Bone marrow (tissue), 2 donors: ENCODE measurements at regions not wholly inside any gene's neighbourhood (a gene's known extent, or its start where the extent isn't known, plus 50 kb on each side); places are given as distances from the start of the nearest gene placed in this dataset.

Source experiments
- DNase-seq, 2 donors: peaks; one replicate each; lab custom pipeline; 2025; lab: John Stamatoyannopoulos, UW

GRCh38 chr6:23228439-23229024 lies 659.2 kb downstream of the HDGFL1 start:
- no peak for DNase-seq

GRCh38 chr6:23243854-23244253 lies 674.5 kb downstream of the HDGFL1 start:
- no peak for DNase-seq

- DNase-seq: no peak
These were observed 674.9 kb downstream of the HDGFL1 start for GRCh38 chr6:23244300-23244699.

GRCh38 chr6:23245572-23245971 lies 676.2 kb downstream of the HDGFL1 start:
- DNase-seq: no peak

- DNase-seq: no peak
These were observed 677.5 kb downstream of the HDGFL1 start for GRCh38 chr6:23246896-23247295.

GRCh38 chr6:23250556-23250955 lies 681.2 kb downstream of the HDGFL1 start:
- DNase-seq: no peak

- no peak for DNase-seq
These were observed 693.5 kb downstream of the HDGFL1 start for GRCh38 chr6:23262864-23263263.

DNA sequence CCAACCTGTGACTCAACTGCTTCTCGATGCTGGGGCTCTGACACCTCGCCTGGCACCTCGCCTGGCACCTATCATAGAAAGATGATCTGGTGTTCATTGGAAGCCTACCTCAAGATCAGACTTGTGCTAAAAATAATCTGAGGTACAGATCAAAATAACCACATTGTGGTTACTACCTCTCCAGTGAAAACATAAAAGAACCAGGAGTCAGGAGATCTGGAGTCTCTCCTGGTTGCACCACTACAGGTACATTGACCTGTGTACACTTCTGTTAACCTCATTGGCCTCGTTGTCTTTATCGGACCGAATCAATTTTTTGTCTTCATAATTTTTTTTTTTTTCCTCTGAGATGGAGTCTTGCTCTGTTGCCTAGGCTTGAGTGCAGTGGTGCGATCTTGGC lies 695.9 kb downstream of the HDGFL1 start:
- DNase-seq: no peak

DNA sequence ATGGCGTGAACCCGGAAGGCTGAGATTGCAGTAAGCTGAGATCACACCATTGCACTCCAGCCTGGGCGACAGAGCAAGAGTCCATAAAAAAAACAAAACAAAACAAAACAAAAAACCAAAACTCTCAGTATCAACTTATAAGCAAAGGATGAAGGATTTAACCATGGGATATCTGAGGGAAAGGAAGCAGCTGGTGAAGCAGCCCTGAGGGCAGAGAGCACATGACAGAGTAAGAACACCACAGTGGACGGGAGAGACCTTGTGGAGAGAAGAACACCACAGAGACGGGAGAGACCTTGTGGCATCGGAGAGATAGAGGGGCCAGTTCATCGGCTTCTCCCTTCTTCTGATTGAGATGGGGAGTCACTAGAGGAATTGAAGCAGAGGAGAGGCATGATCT lies 697.2 kb downstream of the HDGFL1 start:
- DNase-seq: no peak

- DNase-seq: no peak
These were observed 698.3 kb downstream of the HDGFL1 start for GRCh38 chr6:23267651-23268050.

DNA sequence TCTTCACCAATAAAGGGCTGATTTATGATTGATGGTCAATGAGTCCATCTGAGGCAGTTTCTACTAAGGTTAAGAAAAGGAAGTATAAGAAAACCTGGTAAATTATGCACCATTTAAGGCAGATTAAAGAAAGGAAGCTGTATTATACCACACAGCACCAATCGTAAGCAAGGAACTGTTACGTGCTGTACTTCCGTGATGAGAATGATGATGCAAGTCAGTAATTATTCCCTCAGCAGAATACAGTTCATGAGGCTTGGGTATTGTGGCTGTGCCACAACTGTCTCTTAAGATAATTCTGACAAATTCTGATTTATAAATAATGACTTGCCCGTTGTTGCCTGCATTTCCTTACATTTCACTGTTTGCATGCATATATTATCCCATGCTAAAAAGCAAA lies 699.0 kb downstream of the HDGFL1 start:
- no peak for DNase-seq

DNA sequence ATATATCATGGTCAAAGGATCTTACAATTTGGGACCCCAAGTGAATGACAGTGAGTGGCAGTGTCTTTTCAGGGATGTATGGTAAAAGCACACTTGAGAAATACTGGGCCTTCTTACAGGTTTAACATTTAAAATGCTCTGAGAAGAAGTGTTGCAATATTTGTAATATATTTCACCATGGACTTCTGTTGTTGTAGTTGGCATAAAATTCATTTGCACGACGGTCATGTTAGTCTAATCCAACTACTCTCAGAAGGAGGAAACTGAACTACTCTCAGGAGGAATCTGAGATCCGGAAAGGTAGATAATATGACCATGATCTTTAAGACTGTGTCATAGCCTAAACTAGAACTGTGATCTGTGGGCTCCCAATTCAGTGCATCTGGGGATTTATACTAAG lies 700.1 kb downstream of the HDGFL1 start:
- DNase-seq: no peak

DNA sequence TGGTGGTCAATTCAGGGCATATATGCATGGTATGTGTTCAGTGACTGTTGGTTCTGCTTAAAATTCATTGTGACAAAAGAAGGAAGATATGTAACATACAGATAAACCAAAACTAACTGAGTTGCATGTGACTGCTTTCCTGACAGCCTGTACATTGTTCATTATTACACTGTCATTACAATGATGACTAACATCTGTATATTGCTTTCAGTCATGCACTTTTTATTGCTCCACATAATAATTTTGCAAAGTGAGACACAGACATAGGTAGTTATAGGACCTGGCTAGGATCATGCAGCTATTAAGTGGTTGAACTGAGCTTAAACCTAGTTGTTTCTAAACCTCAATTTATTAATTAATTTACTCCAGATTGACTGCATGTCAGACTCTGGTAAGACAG lies 703.2 kb downstream of the HDGFL1 start:
- no peak for DNase-seq

GRCh38 chr6:23277521-23278179 lies 708.3 kb downstream of the HDGFL1 start:
- DNase-seq: no peak

DNA sequence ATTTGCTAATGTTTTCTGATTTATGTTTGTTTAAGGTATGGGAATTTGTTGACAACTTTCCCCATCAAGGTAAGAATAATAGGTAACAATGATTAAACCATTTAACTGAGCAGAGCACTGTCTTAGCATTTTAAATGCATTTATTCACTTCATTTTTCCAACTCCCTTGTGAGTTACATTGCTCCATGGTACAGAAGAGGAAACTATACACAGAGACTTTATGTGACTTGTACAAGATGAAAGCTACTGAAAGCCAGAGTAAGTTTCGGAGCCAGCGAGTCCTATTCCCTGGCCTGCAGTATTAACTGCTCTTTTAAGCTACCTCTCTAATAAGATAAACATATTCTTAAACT lies 708.8 kb downstream of the HDGFL1 start:
- DNase-seq: no peak

GRCh38 chr6:23280437-23280836 lies 711.1 kb downstream of the HDGFL1 start:
- no peak for DNase-seq

GRCh38 chr6:23282252-23283021 lies 713.1 kb downstream of the HDGFL1 start:
- no peak for DNase-seq

DNA sequence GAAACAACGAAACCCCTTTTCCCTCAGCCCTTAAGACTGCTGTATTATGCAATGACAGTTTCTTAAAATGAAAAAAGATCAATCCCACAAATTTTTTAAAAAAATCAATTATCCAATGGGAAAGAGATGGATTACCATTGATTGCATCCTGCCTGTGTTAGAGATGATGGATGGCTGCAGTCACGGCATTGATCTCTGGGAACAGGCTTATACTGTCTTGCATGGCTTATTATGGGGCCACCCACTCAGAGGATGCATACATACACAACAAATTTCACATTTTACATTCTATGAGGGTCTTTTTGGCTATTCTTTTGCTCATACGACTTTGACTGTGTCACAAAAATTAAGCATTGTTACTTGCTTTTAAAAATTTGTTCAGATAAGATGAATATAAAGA lies 724.3 kb downstream of the HDGFL1 start:
- no peak for DNase-seq

- no peak for DNase-seq
These were observed 732.2 kb downstream of the HDGFL1 start for GRCh38 chr6:23301556-23301955.

GRCh38 chr6:23302514-23302913 lies 733.1 kb downstream of the HDGFL1 start:
- DNase-seq: no peak

DNA sequence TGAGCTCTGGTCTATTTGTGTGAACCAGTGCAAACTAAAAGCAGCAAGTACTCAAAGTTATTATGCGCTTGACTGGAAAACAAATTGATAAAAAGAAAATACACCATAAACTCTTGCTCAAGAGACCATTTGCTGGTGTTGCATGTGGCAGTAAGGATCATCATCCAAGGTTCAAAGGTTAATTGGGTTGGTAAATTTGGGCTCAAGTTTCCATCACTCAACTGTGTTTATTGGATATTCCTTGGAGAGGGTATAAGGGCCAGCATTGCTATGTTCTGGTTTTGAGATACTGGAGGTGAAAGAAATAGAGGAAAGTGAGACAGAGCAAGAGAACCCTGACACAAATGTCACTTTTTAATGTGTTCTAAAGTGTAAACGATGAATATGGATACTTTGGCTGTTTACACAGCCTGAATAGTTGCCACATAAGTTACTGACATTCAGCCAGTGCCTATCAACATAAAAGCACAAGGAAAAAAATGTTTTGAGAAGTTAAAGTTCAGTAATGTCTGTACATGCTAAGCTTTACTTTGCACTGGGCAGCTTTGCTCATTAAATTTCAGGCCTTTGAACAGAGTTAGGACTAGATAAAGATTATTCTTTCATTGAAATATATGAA lies 736.1 kb downstream of the HDGFL1 start:
- no peak for DNase-seq

GRCh38 chr6:23306251-23306950 lies 737.0 kb downstream of the HDGFL1 start:
- no peak for DNase-seq
